ENCODE measurements at regions not wholly inside any gene's neighbourhood (a gene's known extent, or its start where the extent isn't known, plus 50 kb on each side); places are given as distances from the start of the nearest gene placed in this dataset.

DNA sequence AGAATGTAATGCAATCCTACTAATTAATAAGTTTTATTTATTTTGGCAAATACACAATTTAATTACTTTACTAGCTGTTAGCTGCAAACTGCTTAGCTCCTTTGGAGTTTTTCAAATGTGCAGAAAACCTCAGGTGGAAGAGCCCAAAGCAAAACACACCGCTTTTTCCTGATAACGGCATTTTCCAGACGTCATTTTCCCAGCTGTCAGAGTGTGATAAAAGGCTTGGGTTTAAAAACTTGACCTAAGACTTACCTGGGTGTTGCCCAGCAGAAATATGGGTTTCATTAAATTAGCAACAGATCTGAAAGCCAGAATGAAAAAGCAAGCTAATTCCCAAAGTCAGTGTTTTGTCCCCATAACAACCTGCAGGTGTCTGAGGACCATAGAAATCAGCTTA is 204.0 kb upstream of the HMCN1 start:
- Mint-ChIP-seq H3K27me3 (ENCODE audit: low read depth, poor library complexity) (no peaks in the 10 kb centered on the region), H3K27ac (no peak overlapping the region), H3K9me3 (no peaks in the 10 kb centered on the region), H3K4me1 (no peaks in the 10 kb centered on the region), H3K36me3 (ENCODE audit: low read depth) (no peaks in the 10 kb centered on the region), H3K4me3 (no peak overlapping the region)
- no peak for TF ChIP-seq CTCF (IDR thresholded peaks at IDR 0.05)
- DNase-seq: no peak

DNA sequence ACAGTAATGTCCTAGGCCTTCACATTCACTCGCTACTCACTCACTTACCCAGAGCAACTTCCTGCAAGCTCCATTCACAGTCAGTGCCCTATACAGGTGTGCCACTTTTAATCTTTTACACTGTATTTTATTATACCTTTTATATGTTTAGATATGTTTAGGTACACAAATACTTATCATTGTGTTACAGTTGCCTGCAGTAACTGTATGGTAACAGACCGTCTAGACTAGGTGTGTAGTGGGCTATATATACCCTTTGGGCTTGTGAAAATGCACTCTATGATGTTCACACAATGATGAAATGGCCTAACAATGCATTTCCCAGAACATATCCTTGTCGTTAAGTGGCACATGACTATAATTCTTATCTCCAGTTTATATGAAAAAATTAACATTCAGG is 204.5 kb upstream of the HMCN1 start:
- Mint-ChIP-seq H3K27ac (no peak overlapping the region), H3K9me3 (peaks cover 2% of the 10 kb centered on the region), H3K27me3 (ENCODE audit: low read depth, poor library complexity) (no peaks in the 10 kb centered on the region), H3K36me3 (ENCODE audit: low read depth) (no peaks in the 10 kb centered on the region), H3K4me1 (no peaks in the 10 kb centered on the region), H3K4me3 (no peak overlapping the region)
- no peak for TF ChIP-seq CTCF (IDR thresholded peaks at IDR 0.05)
- no peak for DNase-seq

DNA sequence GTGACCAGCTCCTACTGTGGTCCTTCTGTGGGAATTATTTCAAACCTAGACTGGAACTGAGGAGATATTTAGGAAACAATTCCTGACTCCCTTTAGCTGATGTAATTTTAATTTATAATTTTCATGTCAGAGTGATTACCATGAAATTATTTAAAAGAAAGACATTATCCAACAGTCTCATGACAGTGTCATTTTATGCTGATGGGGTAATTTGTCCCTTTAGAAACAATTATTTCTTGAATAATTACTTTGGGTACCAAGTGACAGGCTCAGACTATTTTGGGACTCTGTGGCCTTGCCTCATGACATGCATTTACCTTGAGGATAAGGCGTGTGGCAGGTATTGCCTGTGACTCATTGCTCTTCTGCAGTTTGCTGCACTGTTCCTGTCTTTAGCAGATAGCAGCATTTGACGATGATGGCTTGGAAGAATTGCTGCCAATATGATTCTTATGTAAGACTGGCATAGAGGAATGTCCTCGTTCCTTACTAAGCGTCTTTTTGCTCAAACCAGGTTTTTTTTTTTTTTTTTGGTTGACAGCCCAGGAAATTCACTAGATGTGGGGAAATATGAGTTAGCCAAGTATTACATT is 206.0 kb upstream of the HMCN1 start:
- TF ChIP-seq CTCF (IDR thresholded peaks at IDR 0.05): no peak
- no peaks in the 10 kb centered on the region for H3K4me1 Mint-ChIP-seq
- no peak overlapping the region for H3K27ac Mint-ChIP-seq
- no peaks in the 10 kb centered on the region for H3K27me3 Mint-ChIP-seq (ENCODE audit: low read depth, poor library complexity)
- H3K4me3 Mint-ChIP-seq: no peak overlapping the region
- peaks cover 15% of the 10 kb centered on the region for H3K9me3 Mint-ChIP-seq
- DNase-seq: no peak
- no peaks in the 10 kb centered on the region for H3K36me3 Mint-ChIP-seq (ENCODE audit: low read depth)

DNA sequence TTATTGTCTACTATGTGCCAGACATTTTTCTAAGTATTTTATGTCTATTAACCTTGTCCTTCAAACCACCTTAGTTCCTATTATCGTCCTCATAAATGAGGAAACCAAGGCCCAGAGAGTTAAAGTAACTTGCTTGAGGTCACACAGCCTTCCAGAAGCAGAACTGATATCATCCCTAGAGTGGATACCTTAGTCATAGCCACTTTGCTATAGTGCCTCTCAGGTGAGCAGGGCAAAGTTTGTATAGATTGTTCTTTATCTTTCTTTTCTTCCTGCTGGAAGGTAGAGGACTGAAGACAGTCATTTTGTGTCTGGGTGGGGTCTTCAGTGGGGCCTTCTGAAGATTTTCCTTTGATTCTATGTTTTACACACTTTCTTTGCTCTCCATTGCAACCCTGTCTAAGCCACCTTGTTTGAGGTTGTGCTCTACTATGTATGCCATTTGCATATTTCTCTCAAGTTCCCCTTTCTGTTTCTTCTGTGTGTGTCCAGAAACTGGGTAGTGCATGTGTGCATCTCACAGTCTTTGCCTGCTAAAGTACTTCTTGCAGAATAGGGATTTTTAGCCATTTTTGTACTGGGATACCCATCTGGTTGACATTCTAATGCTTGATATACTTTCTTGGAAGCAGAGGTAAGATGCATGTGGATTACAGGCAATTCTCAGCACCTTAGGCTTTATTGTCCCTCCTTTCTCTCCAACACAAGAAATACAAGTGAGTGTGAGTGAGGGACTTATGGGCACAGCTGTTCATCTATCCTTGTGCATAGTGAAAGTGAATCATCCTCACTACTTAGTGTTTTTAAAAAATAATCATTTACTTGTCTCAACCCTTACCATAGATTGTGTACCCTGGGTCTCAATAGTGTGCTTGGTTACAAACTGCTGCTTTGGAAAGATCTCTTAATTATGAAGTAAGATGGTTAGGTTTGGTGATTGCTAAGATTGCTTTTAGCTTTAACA is 207.6 kb upstream of the HMCN1 start:
- no peak for DNase-seq
- no peaks in the 10 kb centered on the region for H3K36me3 Mint-ChIP-seq (ENCODE audit: low read depth)
- peaks cover 19% of the 10 kb centered on the region for H3K9me3 Mint-ChIP-seq
- no peak for TF ChIP-seq CTCF (IDR thresholded peaks at IDR 0.05)
- no peaks in the 10 kb centered on the region for H3K4me1 Mint-ChIP-seq
- H3K27ac Mint-ChIP-seq: no peak overlapping the region
- H3K27me3 Mint-ChIP-seq (ENCODE audit: low read depth, poor library complexity): no peaks in the 10 kb centered on the region
- no peak overlapping the region for H3K4me3 Mint-ChIP-seq

DNA sequence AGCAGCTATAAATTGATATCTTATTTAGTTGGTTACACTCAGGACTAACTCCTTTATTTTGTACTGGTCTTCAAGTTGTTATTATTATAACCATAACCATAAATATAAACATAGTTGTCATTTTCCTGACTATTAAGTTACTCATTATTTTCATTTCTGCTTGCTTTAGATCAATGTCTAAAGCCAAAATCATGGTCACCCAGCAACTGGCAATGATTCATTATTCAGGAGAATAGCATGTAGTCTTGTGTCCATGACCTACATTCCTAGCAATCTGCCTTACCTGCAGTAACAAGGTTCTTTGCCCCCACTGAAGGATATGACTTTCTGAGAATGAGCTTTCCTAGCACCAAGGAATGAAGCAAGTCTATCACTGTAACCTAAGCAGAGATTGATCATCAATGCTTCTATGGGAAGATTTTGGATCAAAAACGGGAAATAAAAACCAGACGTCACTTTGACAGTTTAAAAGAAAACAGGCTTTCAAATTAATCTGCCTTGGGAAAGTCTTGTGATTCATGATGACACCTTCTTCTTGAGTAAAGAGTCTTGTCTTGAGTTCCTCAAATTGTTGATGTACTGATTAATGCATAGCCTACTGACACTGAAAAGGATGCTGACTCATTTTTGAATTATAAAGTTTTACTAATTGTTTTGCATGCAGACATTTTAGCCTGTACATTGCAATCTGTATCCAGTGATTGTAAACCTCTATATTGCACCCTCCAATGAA is 203.3 kb upstream of the IVNS1ABP start:
- no peaks in the 10 kb centered on the region for H3K4me1 Mint-ChIP-seq
- no peaks in the 10 kb centered on the region for H3K27me3 Mint-ChIP-seq (ENCODE audit: low read depth, poor library complexity)
- TF ChIP-seq CTCF (IDR thresholded peaks at IDR 0.05): no peak
- peaks cover 66% of the 10 kb centered on the region for H3K9me3 Mint-ChIP-seq
- no peak for DNase-seq
- no peak overlapping the region for H3K4me3 Mint-ChIP-seq
- H3K36me3 Mint-ChIP-seq (ENCODE audit: low read depth): peaks cover 9% of the 10 kb centered on the region
- no peak overlapping the region for H3K27ac Mint-ChIP-seq
